ENCODE measurements at regions not wholly inside any gene's neighbourhood (a gene's known extent, or its start where the extent isn't known, plus 50 kb on each side); places are given as distances from the start of the nearest gene placed in this dataset.

DNA sequence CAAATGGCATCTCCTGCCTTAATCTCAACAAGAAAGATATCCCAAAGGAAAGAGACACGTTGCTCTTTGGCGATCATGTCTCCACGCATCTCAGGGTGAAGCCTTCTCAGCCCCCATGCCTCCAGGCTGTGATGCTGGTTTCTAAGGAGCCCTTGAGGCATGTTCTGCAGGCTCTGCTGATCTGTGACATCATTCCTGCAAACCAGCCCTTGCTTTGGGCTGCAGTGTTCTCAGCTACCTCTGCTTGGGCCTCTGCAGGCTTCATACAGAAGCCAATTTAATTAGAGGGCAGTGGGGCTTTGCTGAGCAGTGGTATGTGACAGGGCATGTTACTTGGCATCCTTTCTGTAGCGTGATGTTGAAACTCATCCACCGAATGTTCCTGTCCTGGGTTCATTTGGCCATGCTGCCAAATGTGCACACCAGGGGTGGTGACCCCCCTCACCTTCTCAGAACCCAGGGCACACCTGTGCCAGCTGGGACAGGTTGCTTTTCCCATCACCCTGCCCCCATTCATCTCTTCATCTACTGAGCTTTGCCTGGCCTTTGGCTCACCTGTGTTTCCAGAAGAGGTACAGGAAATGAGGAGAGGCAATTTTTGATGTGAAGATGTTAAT lies 230.9 kb downstream of the TEX29 start:
- no peaks in the 10 kb centered on the region for H3K79me2 ChIP-seq (replicated peaks; ENCODE audit: insufficient read depth, low read length)
- no peaks in the 10 kb centered on the region for H3K36me3 ChIP-seq (ENCODE audit: insufficient read depth, low read length)
- H3K27ac ChIP-seq (ENCODE audit: low read length) = no peak overlapping the region
- H3K9me2 ChIP-seq (ENCODE audit: insufficient read depth, low read length) = no peaks in the 10 kb centered on the region
- no peaks in the 10 kb centered on the region for H3K9me3 ChIP-seq (ENCODE audit: low read length)
- H4K20me1 ChIP-seq (ENCODE audit: insufficient read depth) = no peaks in the 10 kb centered on the region
- H3K4me2 ChIP-seq (ENCODE audit: low read length) = no peak overlapping the region
- H3F3A ChIP-seq (ENCODE audit: insufficient read depth, low read length, poor library complexity, severe bottlenecking) = no peaks in the 10 kb centered on the region
- no peak overlapping the region for H2AFZ ChIP-seq (ENCODE audit: low read depth, low read length)
- H3K4me3 ChIP-seq (ENCODE audit: low read length) = no peak overlapping the region
- no peaks in the 10 kb centered on the region for H3K27me3 ChIP-seq (ENCODE audit: insufficient read depth, low read depth, low read length)
- TF ChIP-seq EZH2 (IDR thresholded peaks at IDR 0.05; ENCODE audit: borderline replicate concordance, insufficient read depth, low read length, poor library complexity, severe bottlenecking) (no peak), MXI1 (conservative IDR thresholded peaks at IDR 0.05; ENCODE audit: poor library complexity, severe bottlenecking) (no peak), SMC3 (conservative IDR thresholded peaks at IDR 0.05; ENCODE audit: poor library complexity) (no peak), POLR2AphosphoS5 (IDR thresholded peaks at IDR 0.05) (no peak), TAF1 (IDR thresholded peaks at IDR 0.05; ENCODE audit: low read depth) (no peak), EP300 (conservative IDR thresholded peaks at IDR 0.05; ENCODE audit: poor library complexity, severe bottlenecking) (no peak), RAD21 (conservative IDR thresholded peaks at IDR 0.05) (no peak)
- TF ChIP-seq, protein P1, sequence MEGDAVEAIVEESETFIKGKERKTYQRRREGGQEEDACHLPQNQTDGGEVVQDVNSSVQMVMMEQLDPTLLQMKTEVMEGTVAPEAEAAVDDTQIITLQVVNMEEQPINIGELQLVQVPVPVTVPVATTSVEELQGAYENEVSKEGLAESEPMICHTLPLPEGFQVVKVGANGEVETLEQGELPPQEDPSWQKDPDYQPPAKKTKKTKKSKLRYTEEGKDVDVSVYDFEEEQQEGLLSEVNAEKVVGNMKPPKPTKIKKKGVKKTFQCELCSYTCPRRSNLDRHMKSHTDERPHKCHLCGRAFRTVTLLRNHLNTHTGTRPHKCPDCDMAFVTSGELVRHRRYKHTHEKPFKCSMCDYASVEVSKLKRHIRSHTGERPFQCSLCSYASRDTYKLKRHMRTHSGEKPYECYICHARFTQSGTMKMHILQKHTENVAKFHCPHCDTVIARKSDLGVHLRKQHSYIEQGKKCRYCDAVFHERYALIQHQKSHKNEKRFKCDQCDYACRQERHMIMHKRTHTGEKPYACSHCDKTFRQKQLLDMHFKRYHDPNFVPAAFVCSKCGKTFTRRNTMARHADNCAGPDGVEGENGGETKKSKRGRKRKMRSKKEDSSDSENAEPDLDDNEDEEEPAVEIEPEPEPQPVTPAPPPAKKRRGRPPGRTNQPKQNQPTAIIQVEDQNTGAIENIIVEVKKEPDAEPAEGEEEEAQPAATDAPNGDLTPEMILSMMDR (IDR thresholded peaks at IDR 0.05; ENCODE audit: poor library complexity, severe bottlenecking) = no peak
- TF ChIP-seq, protein P2, sequence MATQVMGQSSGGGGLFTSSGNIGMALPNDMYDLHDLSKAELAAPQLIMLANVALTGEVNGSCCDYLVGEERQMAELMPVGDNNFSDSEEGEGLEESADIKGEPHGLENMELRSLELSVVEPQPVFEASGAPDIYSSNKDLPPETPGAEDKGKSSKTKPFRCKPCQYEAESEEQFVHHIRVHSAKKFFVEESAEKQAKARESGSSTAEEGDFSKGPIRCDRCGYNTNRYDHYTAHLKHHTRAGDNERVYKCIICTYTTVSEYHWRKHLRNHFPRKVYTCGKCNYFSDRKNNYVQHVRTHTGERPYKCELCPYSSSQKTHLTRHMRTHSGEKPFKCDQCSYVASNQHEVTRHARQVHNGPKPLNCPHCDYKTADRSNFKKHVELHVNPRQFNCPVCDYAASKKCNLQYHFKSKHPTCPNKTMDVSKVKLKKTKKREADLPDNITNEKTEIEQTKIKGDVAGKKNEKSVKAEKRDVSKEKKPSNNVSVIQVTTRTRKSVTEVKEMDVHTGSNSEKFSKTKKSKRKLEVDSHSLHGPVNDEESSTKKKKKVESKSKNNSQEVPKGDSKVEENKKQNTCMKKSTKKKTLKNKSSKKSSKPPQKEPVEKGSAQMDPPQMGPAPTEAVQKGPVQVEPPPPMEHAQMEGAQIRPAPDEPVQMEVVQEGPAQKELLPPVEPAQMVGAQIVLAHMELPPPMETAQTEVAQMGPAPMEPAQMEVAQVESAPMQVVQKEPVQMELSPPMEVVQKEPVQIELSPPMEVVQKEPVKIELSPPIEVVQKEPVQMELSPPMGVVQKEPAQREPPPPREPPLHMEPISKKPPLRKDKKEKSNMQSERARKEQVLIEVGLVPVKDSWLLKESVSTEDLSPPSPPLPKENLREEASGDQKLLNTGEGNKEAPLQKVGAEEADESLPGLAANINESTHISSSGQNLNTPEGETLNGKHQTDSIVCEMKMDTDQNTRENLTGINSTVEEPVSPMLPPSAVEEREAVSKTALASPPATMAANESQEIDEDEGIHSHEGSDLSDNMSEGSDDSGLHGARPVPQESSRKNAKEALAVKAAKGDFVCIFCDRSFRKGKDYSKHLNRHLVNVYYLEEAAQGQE (IDR thresholded peaks at IDR 0.05; ENCODE audit: borderline replicate concordance) = no peak
- H3K9ac ChIP-seq (ENCODE audit: low read length) = no peak overlapping the region

DNA sequence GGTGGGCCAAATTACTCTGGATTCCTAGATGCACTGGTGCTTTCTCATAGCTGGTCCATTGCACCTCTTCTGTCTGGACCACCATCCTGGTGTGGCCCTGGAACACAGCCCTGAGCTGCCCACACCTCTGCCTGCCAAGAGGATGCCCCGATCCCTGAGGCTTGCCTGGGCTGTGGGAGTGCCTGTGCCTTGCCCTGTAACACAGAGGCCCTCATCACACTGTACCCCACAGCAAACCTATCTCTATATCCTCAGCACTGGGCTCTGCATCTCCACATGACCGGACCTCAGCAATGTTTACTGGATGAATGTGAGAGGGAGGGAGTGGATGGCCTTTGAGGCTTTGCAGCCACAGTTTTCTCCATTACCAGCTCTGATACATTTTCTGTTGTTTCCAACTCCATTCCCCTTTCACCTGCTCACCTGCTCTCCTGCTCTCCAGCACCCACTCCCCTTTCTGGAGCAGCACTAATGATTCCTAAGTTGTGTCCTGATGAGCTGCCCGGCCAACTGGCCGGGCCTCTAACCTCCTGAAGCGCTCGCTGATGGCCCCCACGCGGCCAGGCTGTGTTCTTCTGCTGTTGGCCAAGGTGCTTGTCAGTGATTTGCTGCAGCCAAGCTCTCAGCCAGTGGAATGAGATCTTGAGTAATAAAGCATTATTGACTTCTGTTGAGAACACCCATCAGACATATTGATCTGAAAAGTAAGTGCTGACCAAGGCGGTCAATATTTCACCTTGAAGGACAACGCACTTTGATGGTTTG lies 232.6 kb downstream of the TEX29 start:
- TF ChIP-seq, protein P1 (IDR thresholded peaks at IDR 0.05; ENCODE audit: poor library complexity, severe bottlenecking) = no peak
- TF ChIP-seq TAF1 (IDR thresholded peaks at IDR 0.05; ENCODE audit: low read depth) (no peak), POLR2AphosphoS5 (IDR thresholded peaks at IDR 0.05) (no peak), MXI1 (conservative IDR thresholded peaks at IDR 0.05; ENCODE audit: poor library complexity, severe bottlenecking) (no peak), SMC3 (conservative IDR thresholded peaks at IDR 0.05; ENCODE audit: poor library complexity) (no peak)
- TF ChIP-seq, protein P2 (IDR thresholded peaks at IDR 0.05; ENCODE audit: borderline replicate concordance) = no peak
- Histone ChIP-seq H3K9me3 (ENCODE audit: low read length) (no peaks in the 10 kb centered on the region), H3K9me2 (ENCODE audit: insufficient read depth, low read length) (no peaks in the 10 kb centered on the region), H3K36me3 (ENCODE audit: insufficient read depth, low read length) (no peaks in the 10 kb centered on the region), H3K27ac (ENCODE audit: low read length) (no peak overlapping the region), H3K4me2 (ENCODE audit: low read length) (no peak overlapping the region), H3K9ac (ENCODE audit: low read length) (no peak overlapping the region), H2AFZ (ENCODE audit: low read depth, low read length) (no peak overlapping the region), H3F3A (ENCODE audit: insufficient read depth, low read length, poor library complexity, severe bottlenecking) (no peaks in the 10 kb centered on the region), H3K4me3 (ENCODE audit: low read length) (no peak overlapping the region), H3K79me2 (replicated peaks; ENCODE audit: insufficient read depth, low read length) (no peaks in the 10 kb centered on the region), H4K20me1 (ENCODE audit: insufficient read depth) (no peaks in the 10 kb centered on the region), H3K27me3 (ENCODE audit: insufficient read depth, low read depth, low read length) (no peaks in the 10 kb centered on the region)
